CD4-positive, CD25-positive, alpha-beta regulatory T cell (primary cell): ENCODE measurements at regions not wholly inside any gene's neighbourhood (a gene's known extent, or its start where the extent isn't known, plus 50 kb on each side); places are given as distances from the start of the nearest gene placed in this dataset.

ENCODE experiments used
- ATAC-seq, 2 donors: fragments of 150-1000 bp; cut with Tn5 transposase; one replicate each; pipeline ENCODE4 v1.10.0; 2021; ENCODE audit warnings: low read depth in 2 of 2, moderate number of reproducible peaks in 2 of 2, moderate library complexity in 1 of 2
- DNase-seq, 3 donors: peaks; one replicate each; pipeline versions ENCODE4 v3.0.0 to v3.0.0-alpha.2; 2012 to 2022; ENCODE audit warnings: mixed read lengths in 1 of 3
- H3K27ac ChIP-seq: one replicate; pipeline ENCODE4 v1.7.0; 2013; ENCODE audit warnings: mild to moderate bottlenecking, low read length; ENCODE audit not compliant: insufficient read depth, poor library complexity, severe bottlenecking
- H3K27me3 ChIP-seq: one replicate; pipeline ENCODE4 v1.7.0; 2013; ENCODE audit warnings: low read length; ENCODE audit not compliant: control insufficient read depth, insufficient read depth
- H3K36me3 ChIP-seq: one replicate; pipeline ENCODE4 v1.7.0; 2013; ENCODE audit warnings: mild to moderate bottlenecking, low read length, moderate library complexity; ENCODE audit not compliant: control insufficient read depth, insufficient read depth
- H3K4me1 ChIP-seq: 2 replicates; pipeline ENCODE4 v1.7.0; 2013; ENCODE audit warnings: mild to moderate bottlenecking, low read length; ENCODE audit not compliant: insufficient read depth, control insufficient read depth, poor library complexity, severe bottlenecking
- H3K4me3 ChIP-seq: one replicate; pipeline ENCODE4 v1.7.0; 2013; ENCODE audit warnings: low read depth, mild to moderate bottlenecking, low read length, moderate library complexity
- H3K9me3 ChIP-seq, 2 experiments: 1 replicate in 1 of 2; 2 replicates in 1 of 2; pipeline ENCODE4 v1.7.0; 2013; ENCODE audit warnings: low read length in 2 of 2, mild to moderate bottlenecking in 1 of 2, moderate library complexity in 1 of 2; ENCODE audit not compliant: control insufficient read depth in 2 of 2
- H3K27ac Mint-ChIP-seq, 3 donors: one replicate each; pipeline ENCODE4 v1.8.0; 2020 to 2022; ENCODE audit warnings: mild to moderate bottlenecking in 3 of 3, mixed read lengths in 3 of 3, moderate library complexity in 2 of 3
- H3K27me3 Mint-ChIP-seq: one replicate; pipeline ENCODE4 v1.8.0; 2022; ENCODE audit warnings: mild to moderate bottlenecking, mixed read lengths
- H3K36me3 Mint-ChIP-seq: one replicate; pipeline ENCODE4 v1.8.0; 2020; ENCODE audit warnings: mixed read lengths
- H3K4me1 Mint-ChIP-seq, 4 donors: one replicate each; pipeline ENCODE4 v1.8.0; 2020 to 2022; ENCODE audit warnings: mixed read lengths in 4 of 4, mild to moderate bottlenecking in 1 of 4
- H3K4me3 Mint-ChIP-seq, 4 donors: one replicate each; pipeline ENCODE4 v1.8.0; 2020 to 2022; ENCODE audit warnings: mild to moderate bottlenecking in 4 of 4, mixed read lengths in 4 of 4, moderate library complexity in 3 of 4
- H3K9me3 Mint-ChIP-seq, 7 donors: one replicate each; pipeline ENCODE4 v1.8.0; 2020 to 2022; ENCODE audit warnings: mixed read lengths in 7 of 7, mild to moderate bottlenecking in 3 of 7, moderate library complexity in 2 of 7

DNA sequence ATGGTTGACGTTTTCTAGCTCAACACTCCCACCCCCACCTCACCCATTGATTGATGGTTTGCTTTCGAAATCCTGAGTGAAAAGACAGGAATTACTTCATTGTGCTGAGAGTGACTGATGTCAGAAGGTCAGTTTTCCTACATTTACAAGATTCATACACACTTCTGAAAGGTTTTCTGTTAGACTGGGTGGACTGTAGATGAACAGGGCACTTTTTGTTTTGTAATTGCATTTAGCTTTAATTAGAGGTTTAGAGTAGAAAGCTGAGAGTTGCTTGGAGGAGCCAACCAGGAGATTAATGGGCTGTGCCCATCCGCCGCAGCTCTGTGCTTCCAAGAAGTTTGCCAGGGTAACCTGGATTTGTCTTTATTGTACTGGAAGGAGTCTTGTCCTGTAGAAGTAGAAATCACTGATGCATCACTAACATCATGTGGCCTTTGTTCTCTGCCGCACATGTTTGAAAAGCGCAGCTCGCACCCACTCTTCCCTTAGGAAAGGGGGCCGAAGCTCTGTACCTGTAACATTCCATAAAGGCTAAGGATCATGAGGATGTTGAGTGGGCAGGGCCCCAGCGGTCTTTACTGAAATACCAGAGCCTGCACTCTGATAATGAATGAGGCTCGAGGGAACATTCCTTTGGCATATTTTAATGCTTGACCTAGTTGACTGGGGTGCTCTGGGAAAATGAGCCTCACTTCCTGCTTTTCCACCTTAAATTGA is 267.6 kb upstream of the DMRT1 start:
- H3K27me3 Mint-ChIP-seq: peaks cover 7% of the 10 kb centered on the region
- peaks cover 0 to 1% (median 0%) of the 10 kb centered on the region in 7 donors for H3K9me3 Mint-ChIP-seq
- Histone ChIP-seq H3K4me1 (no peaks in the 10 kb centered on the region), H3K4me3 (no peak overlapping the region), H3K36me3 (no peaks in the 10 kb centered on the region), H3K27me3 (no peaks in the 10 kb centered on the region), H3K27ac (no peak overlapping the region), H3K9me3 (no peaks in the 10 kb centered on the region)
- H3K4me1 Mint-ChIP-seq: peaks cover 0 to 12% (median 2%) of the 10 kb centered on the region in 4 donors
- H3K27ac Mint-ChIP-seq: no peak overlapping the region
- peaks cover 8% of the 10 kb centered on the region for H3K36me3 Mint-ChIP-seq
- DNase-seq: no peak
- ATAC-seq: no peak
- H3K4me3 Mint-ChIP-seq: no peak overlapping the region

DNA sequence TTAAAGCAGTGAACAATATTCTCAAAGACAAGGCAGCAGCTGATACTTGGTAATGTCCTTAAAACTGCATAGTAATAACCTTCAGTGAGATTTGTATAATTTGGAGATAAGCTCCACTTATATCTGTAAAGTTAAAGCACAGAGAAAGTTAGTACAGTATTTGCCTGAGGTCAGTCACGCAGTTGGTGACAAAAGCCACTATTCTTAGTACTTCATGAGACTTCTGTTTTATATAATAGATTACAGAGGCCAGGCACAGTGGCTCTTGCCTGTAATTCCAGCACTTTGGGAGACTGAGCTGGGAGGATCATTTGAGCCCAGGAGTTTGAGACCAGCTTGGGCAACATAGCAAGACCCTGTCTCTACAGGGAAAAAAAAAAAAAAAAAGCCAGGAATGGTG is 266.4 kb upstream of the DMRT1 start:
- H3K36me3 ChIP-seq: no peaks in the 10 kb centered on the region
- Mint-ChIP-seq H3K9me3 (peaks cover 0 to 1% (median 0%) of the 10 kb centered on the region in 7 donors), H3K27me3 (peaks cover 7% of the 10 kb centered on the region), H3K4me1 (peaks cover 0 to 7% (median 0%) of the 10 kb centered on the region in 4 donors), H3K27ac (no peak overlapping the region), H3K4me3 (no peak overlapping the region), H3K36me3 (peaks cover 13% of the 10 kb centered on the region)
- ATAC-seq (no peak), DNase-seq (no peak)
- no peaks in the 10 kb centered on the region for H3K4me1 ChIP-seq
- H3K4me3 ChIP-seq: no peak overlapping the region
- H3K27ac ChIP-seq: no peak overlapping the region
- H3K27me3 ChIP-seq: no peaks in the 10 kb centered on the region
- no peaks in the 10 kb centered on the region for H3K9me3 ChIP-seq

DNA sequence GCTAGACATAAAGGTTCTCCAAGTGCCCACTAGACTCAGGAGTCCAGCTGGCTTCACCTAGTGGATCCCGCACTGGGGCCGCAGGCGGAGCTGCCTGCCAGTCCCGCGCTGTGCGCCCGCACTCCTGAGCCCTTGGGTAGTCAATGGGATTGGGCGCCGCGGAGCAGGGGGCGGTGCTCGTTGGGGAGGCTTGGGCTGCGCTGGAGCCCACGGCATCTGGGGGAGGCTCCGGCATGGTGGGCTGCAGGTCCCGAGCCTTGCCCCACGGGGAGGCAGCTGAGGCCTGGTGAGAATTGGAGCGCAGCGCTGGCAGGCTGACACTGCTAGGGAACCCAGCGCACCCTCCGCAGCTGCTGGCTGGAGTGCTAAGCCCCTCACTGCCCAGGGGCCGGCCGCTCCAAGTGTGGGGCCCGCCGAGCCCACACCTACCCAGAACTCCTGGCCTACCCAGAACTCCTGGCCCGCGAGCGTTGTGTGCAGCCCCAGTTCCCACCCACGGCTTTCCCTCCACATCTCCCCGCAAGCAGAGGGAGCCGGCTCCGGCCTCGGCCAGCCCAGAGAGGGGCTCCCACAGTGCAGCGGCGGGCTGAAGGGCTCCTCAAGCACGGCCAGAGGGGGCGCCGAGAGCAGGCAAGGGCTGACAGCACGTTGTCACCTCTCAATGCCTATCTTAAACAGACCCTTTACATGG is 260.7 kb upstream of the DMRT1 start:
- Histone ChIP-seq H3K4me1 (no peaks in the 10 kb centered on the region), H3K4me3 (no peak overlapping the region), H3K27me3 (no peaks in the 10 kb centered on the region), H3K9me3 (no peaks in the 10 kb centered on the region), H3K27ac (no peak overlapping the region), H3K36me3 (no peaks in the 10 kb centered on the region)
- Mint-ChIP-seq H3K27ac (no peak overlapping the region), H3K4me1 (peaks cover 0 to 5% (median 0%) of the 10 kb centered on the region in 4 donors), H3K36me3 (peaks cover 6% of the 10 kb centered on the region), H3K4me3 (no peak overlapping the region), H3K9me3 (no peaks in the 10 kb centered on the region), H3K27me3 (no peaks in the 10 kb centered on the region)
- DNase-seq: no peak
- no peak for ATAC-seq

DNA sequence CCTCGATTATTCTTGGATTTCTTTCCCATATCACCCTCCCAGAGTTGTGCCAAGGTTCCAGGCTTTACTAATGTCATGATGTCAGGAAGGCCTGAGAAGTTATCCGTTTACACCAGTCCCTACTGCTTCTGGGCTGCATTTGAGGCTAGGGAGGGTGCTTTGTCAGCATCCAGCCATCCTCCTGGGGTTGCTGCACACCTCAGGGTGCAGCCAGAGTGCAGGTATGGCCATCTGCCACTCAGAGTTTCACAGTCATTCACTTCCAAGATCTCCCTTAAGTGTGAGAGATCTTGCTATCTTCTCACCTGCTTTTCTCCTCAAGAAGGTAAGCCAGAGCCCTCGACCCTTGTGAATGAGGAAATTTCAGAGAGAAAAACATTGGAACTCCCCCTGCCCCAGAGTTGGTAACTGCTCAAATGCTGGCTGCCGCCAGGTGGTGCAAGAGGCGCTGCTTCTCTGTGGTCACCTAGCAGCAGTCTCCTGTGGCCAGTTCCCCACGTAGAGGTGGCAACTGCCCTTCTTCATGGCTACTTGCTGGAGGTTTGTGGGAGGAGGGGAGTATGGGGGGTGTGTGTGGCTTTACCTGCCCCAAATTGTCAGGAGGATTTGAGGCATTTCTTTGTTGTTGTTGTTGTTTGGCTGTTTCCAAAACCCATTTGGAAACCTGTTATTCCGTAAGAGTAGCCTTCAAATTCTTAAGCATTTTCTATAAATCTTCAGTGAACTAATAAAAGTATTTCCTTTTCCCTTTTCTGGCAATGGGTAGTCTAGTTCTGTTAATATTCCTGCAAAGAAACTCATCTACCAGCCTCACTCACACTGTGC is 259.6 kb upstream of the DMRT1 start:
- H3K27ac Mint-ChIP-seq: peak overlapping the region in 1 of 3 donors; percentile 23
- peaks cover 0 to 5% (median 0%) of the 10 kb centered on the region in 4 donors for H3K4me1 Mint-ChIP-seq
- Histone ChIP-seq H3K4me3 (no peak overlapping the region), H3K27me3 (no peaks in the 10 kb centered on the region), H3K4me1 (no peaks in the 10 kb centered on the region), H3K27ac (no peak overlapping the region), H3K9me3 (no peaks in the 10 kb centered on the region), H3K36me3 (no peaks in the 10 kb centered on the region)
- no peak for DNase-seq
- no peaks in the 10 kb centered on the region for H3K27me3 Mint-ChIP-seq
- H3K36me3 Mint-ChIP-seq: peaks cover 6% of the 10 kb centered on the region
- no peaks in the 10 kb centered on the region for H3K9me3 Mint-ChIP-seq
- no peak for ATAC-seq
- H3K4me3 Mint-ChIP-seq: no peak overlapping the region

DNA sequence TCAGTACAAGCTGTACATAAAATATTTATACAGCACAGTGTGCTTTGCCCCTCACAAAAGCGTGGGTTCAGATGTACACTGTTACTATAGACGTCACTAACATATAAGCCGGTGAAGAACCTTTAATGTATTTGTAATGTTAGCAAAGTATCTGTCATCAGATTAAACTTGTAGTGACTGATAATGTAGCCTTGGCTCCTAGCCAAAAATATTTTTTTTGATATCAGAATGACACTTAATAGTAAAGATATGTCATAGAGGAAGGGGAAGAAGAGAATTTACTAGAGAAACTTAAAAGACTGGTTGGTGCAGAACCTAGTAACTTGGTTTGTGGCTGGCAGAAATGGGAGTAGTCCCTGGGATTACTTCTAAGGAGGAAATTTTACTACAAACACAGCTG is 258.7 kb upstream of the DMRT1 start:
- no peak overlapping the region for H3K27ac Mint-ChIP-seq
- peaks cover 0 to 4% (median 0%) of the 10 kb centered on the region in 4 donors for H3K4me1 Mint-ChIP-seq
- no peaks in the 10 kb centered on the region for H3K9me3 Mint-ChIP-seq
- H3K27me3 ChIP-seq: no peaks in the 10 kb centered on the region
- DNase-seq (no peak), ATAC-seq (no peak)
- no peak overlapping the region for H3K4me3 ChIP-seq
- peaks cover 6% of the 10 kb centered on the region for H3K36me3 Mint-ChIP-seq
- H3K4me1 ChIP-seq: no peaks in the 10 kb centered on the region
- no peak overlapping the region for H3K4me3 Mint-ChIP-seq
- no peaks in the 10 kb centered on the region for H3K9me3 ChIP-seq
- H3K27ac ChIP-seq: no peak overlapping the region
- no peaks in the 10 kb centered on the region for H3K27me3 Mint-ChIP-seq
- no peaks in the 10 kb centered on the region for H3K36me3 ChIP-seq

DNA sequence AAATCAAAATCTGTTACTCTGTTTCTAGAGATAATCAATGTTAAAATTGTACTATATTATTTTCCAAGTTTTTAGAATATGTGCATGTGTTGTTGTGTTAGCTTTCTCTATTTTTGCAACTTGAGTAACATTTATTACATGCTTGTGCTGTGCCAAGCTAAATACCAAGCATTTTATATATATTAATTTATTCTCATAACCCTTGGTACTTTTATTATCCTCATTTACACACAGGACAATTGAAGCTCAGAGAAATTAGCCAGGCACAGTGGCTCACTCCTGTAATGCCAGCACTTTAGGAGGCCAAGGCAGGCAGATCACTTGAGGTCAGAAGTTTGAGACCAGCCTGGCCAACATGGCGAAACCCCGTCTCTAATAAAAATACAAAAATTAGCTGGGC is 254.0 kb upstream of the DMRT1 start:
- Histone ChIP-seq H3K4me1 (no peaks in the 10 kb centered on the region), H3K9me3 (no peaks in the 10 kb centered on the region), H3K4me3 (no peak overlapping the region), H3K27ac (no peak overlapping the region), H3K27me3 (no peaks in the 10 kb centered on the region), H3K36me3 (no peaks in the 10 kb centered on the region)
- no peak for ATAC-seq
- DNase-seq: no peak
- Mint-ChIP-seq H3K4me1 (peaks cover 0 to 8% (median 3%) of the 10 kb centered on the region in 4 donors), H3K27me3 (no peaks in the 10 kb centered on the region), H3K36me3 (no peaks in the 10 kb centered on the region), H3K27ac (no peak overlapping the region), H3K4me3 (no peak overlapping the region), H3K9me3 (no peaks in the 10 kb centered on the region)

DNA sequence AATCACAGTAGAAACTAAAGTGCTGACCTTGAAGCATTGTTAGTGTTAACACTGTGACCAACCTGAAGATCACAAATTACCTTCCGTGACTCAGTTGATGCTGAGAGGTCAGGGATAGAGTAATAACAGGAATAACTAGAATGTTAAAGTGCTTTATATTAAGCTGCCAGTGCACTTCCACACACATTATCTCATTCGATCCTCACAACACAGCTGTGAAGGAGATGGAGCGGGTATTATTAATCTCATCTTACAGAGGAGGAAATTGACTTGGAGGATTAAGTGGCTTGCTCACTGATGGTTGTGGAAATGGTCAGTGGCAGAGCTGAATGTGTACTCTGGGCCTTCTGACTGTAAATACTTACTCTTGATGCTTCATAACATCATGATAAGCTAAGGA is 252.5 kb upstream of the DMRT1 start:
- peak overlapping the region in 1 of 3 donors; percentile 17 for H3K27ac Mint-ChIP-seq

More for the DNA sequence above, 252.5 kb upstream of the DMRT1 start:
- no peaks in the 10 kb centered on the region for H3K4me1 ChIP-seq
- DNase-seq (no peak), ATAC-seq (no peak)
- no peak overlapping the region for H3K4me3 ChIP-seq
- no peaks in the 10 kb centered on the region for H3K9me3 Mint-ChIP-seq
- no peaks in the 10 kb centered on the region for H3K27me3 ChIP-seq
- no peaks in the 10 kb centered on the region for H3K27me3 Mint-ChIP-seq
- no peaks in the 10 kb centered on the region for H3K9me3 ChIP-seq
- H3K27ac ChIP-seq: no peak overlapping the region
- H3K4me1 Mint-ChIP-seq: peaks cover 0 to 8% (median 3%) of the 10 kb centered on the region in 4 donors
- no peaks in the 10 kb centered on the region for H3K36me3 ChIP-seq
- no peak overlapping the region for H3K4me3 Mint-ChIP-seq
- no peaks in the 10 kb centered on the region for H3K36me3 Mint-ChIP-seq
